ENCODE measurements at regions not wholly inside any gene's neighbourhood (a gene's known extent, or its start where the extent isn't known, plus 50 kb on each side); places are given as distances from the start of the nearest gene placed in this dataset.

GRCh38 chr3:180496995-180497394 lies 105.0 kb upstream of the TTC14 start (continued):
- TF ChIP-seq, protein P1, sequence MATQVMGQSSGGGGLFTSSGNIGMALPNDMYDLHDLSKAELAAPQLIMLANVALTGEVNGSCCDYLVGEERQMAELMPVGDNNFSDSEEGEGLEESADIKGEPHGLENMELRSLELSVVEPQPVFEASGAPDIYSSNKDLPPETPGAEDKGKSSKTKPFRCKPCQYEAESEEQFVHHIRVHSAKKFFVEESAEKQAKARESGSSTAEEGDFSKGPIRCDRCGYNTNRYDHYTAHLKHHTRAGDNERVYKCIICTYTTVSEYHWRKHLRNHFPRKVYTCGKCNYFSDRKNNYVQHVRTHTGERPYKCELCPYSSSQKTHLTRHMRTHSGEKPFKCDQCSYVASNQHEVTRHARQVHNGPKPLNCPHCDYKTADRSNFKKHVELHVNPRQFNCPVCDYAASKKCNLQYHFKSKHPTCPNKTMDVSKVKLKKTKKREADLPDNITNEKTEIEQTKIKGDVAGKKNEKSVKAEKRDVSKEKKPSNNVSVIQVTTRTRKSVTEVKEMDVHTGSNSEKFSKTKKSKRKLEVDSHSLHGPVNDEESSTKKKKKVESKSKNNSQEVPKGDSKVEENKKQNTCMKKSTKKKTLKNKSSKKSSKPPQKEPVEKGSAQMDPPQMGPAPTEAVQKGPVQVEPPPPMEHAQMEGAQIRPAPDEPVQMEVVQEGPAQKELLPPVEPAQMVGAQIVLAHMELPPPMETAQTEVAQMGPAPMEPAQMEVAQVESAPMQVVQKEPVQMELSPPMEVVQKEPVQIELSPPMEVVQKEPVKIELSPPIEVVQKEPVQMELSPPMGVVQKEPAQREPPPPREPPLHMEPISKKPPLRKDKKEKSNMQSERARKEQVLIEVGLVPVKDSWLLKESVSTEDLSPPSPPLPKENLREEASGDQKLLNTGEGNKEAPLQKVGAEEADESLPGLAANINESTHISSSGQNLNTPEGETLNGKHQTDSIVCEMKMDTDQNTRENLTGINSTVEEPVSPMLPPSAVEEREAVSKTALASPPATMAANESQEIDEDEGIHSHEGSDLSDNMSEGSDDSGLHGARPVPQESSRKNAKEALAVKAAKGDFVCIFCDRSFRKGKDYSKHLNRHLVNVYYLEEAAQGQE (IDR thresholded peaks at IDR 0.05; ENCODE audit: unreplicated experiment) = no peak
- no peak for TF ChIP-seq POLR2AphosphoS5 (IDR thresholded peaks at IDR 0.05; ENCODE audit: low read depth)

DNA sequence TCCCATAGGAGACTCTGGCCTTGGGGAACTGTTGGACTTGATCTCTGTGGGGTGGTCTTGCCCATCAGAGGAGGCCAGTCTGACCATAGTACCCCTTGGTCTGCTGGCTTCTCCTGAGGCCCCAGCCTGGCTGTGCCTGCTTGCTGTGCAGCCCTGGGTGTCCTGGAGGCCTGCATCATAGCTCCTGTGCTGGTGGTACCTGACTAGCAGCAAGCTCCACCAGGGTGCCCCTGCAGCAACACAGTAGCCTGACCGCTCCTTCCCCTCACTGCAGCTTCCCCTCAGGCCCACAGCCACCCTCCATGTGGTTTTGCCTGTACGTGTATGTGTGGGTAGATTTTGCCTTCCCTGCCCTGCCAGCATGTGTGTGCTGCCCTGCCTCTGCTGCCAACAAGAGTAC lies 85.6 kb upstream of the TTC14 start:
- no peaks in the 10 kb centered on the region for H3F3A ChIP-seq (replicated peaks; ENCODE audit: low read depth)
- no peaks in the 10 kb centered on the region for H3K27me3 ChIP-seq (ENCODE audit: insufficient read depth)
- peaks cover 14% of the 10 kb centered on the region; the same call in 2 of the 3 replicates for H3K9me3 Mint-ChIP-seq
- H4K20me1 ChIP-seq (replicated peaks; ENCODE audit: insufficient read depth) = no peaks in the 10 kb centered on the region
- no peaks in the 10 kb centered on the region for H3K4me1 ChIP-seq (ENCODE audit: insufficient read depth)
- no peak overlapping the region for H3K4me2 ChIP-seq
- H3K79me2 ChIP-seq (replicated peaks; ENCODE audit: insufficient read depth) = no peaks in the 10 kb centered on the region
- H3K4me1 Mint-ChIP-seq = no peaks in the 10 kb centered on the region
- no peak overlapping the region for H2AFZ ChIP-seq
- DNase-seq (ENCODE audit: low spot score) = no peak
- H3K9me2 ChIP-seq (ENCODE audit: insufficient read depth) = no peaks in the 10 kb centered on the region; the same call in 1 of the 2 replicates
- H3K36me3 ChIP-seq (ENCODE audit: insufficient read depth) = no peaks in the 10 kb centered on the region
- H3K4me3 ChIP-seq = no peak overlapping the region
- H3K4me3 Mint-ChIP-seq = no peak overlapping the region
- no peaks in the 10 kb centered on the region for H3K36me3 Mint-ChIP-seq (ENCODE audit: low read depth)
- ATAC-seq = no peak
- TF ChIP-seq ZNF114 (CRISPR knock-in tag; IDR thresholded peaks at IDR 0.05) = no peak
- TF ChIP-seq, protein P2, sequence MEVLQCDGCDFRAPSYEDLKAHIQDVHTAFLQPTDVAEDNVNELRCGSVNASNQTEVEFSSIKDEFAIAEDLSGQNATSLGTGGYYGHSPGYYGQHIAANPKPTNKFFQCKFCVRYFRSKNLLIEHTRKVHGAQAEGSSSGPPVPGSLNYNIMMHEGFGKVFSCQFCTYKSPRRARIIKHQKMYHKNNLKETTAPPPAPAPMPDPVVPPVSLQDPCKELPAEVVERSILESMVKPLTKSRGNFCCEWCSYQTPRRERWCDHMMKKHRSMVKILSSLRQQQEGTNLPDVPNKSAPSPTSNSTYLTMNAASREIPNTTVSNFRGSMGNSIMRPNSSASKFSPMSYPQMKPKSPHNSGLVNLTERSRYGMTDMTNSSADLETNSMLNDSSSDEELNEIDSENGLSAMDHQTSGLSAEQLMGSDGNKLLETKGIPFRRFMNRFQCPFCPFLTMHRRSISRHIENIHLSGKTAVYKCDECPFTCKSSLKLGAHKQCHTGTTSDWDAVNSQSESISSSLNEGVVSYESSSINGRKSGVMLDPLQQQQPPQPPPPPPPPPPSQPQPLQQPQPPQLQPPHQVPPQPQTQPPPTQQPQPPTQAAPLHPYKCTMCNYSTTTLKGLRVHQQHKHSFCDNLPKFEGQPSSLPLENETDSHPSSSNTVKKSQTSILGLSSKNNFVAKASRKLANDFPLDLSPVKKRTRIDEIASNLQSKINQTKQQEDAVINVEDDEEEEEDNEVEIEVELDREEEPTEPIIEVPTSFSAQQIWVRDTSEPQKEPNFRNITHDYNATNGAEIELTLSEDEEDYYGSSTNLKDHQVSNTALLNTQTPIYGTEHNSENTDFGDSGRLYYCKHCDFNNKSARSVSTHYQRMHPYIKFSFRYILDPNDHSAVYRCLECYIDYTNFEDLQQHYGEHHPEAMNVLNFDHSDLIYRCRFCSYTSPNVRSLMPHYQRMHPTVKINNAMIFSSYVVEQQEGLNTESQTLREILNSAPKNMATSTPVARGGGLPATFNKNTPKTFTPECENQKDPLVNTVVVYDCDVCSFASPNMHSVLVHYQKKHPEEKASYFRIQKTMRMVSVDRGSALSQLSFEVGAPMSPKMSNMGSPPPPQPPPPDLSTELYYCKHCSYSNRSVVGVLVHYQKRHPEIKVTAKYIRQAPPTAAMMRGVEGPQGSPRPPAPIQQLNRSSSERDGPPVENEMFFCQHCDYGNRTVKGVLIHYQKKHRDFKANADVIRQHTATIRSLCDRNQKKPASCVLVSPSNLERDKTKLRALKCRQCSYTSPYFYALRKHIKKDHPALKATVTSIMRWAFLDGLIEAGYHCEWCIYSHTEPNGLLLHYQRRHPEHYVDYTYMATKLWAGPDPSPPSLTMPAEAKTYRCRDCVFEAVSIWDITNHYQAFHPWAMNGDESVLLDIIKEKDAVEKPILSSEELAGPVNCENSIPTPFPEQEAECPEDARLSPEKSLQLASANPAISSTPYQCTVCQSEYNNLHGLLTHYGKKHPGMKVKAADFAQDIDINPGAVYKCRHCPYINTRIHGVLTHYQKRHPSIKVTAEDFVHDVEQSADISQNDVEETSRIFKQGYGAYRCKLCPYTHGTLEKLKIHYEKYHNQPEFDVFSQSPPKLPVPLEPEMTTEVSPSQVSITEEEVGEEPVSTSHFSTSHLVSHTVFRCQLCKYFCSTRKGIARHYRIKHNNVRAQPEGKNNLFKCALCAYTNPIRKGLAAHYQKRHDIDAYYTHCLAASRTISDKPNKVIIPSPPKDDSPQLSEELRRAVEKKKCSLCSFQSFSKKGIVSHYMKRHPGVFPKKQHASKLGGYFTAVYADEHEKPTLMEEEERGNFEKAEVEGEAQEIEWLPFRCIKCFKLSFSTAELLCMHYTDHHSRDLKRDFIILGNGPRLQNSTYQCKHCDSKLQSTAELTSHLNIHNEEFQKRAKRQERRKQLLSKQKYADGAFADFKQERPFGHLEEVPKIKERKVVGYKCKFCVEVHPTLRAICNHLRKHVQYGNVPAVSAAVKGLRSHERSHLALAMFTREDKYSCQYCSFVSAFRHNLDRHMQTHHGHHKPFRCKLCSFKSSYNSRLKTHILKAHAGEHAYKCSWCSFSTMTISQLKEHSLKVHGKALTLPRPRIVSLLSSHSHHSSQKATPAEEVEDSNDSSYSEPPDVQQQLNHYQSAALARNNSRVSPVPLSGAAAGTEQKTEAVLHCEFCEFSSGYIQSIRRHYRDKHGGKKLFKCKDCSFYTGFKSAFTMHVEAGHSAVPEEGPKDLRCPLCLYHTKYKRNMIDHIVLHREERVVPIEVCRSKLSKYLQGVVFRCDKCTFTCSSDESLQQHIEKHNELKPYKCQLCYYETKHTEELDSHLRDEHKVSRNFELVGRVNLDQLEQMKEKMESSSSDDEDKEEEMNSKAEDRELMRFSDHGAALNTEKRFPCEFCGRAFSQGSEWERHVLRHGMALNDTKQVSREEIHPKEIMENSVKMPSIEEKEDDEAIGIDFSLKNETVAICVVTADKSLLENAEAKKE (CRISPR knock-in tag; IDR thresholded peaks at IDR 0.05) = no peak
- TF ChIP-seq, protein P1 (IDR thresholded peaks at IDR 0.05; ENCODE audit: unreplicated experiment) = no peak
- H3K27me3 Mint-ChIP-seq (ENCODE audit: insufficient read depth, low read depth, poor library complexity) = peaks cover 3% of the 10 kb centered on the region
- H3K27ac Mint-ChIP-seq = no peak overlapping the region
- no peak overlapping the region for H3K27ac ChIP-seq (ENCODE audit: low read depth)

Data from GM23338 (cell line).